ENCODE measurements at regions not wholly inside any gene's neighbourhood (a gene's known extent, or its start where the extent isn't known, plus 50 kb on each side); places are given as distances from the start of the nearest gene placed in this dataset.

- H3K9me3 ChIP-seq (replicated peaks; ENCODE audit: control insufficient read depth, insufficient read depth, low read depth, low read length), result 0 out of 2 replicates have a peak, but pooled peaks cover 3% of the 10 kb centered on the region
- in situ Hi-C loops (cut with MboI), result no loop called here
- intact Hi-C loops (cut with micrococcal nuclease), result no loop called here
- no peaks in the 10 kb centered on the region for H3K9me1 ChIP-seq (ENCODE audit: control insufficient read depth, insufficient read depth, low read length)
- no peak for ATAC-seq
- H3K27ac ChIP-seq (ENCODE audit: extremely low read depth, low read depth, low read length), result no peak overlapping the region
- FAIRE-seq, result no peak
- 0 out of 4 replicates have a peak overlapping the region, but pooled peaks of 1 of the 2 experiments have one; percentile 3 for H3K9ac ChIP-seq (ENCODE audit: insufficient read depth in 1 of 2, low read depth in 2 of 2, low read length in 2 of 2)
- no peak for DNase-seq (ENCODE audit: extremely low read depth in 1 of 4, low spot score in 3 of 4)
- H3K79me2 ChIP-seq (ENCODE audit: control insufficient read depth, insufficient read depth, low read length), result no peaks in the 10 kb centered on the region
- ChIA-PET CTCF (ENCODE audit: low intra/inter-chr PET ratio) (no interaction called here), POLR2A (interaction anchor here (0.6 to 2.1 kb wide), 4 partner anchors 8 to 521 kb away, joined by 3 to 7 read pairs (median 4); no protein-coding TSS in a partner anchor)
- H3K4me1 ChIP-seq (replicated peaks in 1 of 2; ENCODE audit: control insufficient read depth in 2 of 2, insufficient read depth in 2 of 2, low read length in 2 of 2), result peaks cover 0 to 3% of the 10 kb centered on the region in 2 experiments; a peak in 2 of 5 replicates
- WGBS (ENCODE audit: insufficient coverage, low coverage, missing lambda C conversion rate), result 54% methylated on average over 12 of the region's 12 CpGs
- no peak overlapping the region for H3K4me2 ChIP-seq (ENCODE audit: insufficient read depth, low read length)
- no peaks in the 10 kb centered on the region for H3K27me3 ChIP-seq (ENCODE audit: control insufficient read depth in 2 of 2, insufficient read depth in 2 of 2, low read length in 2 of 2)
- no peak overlapping the region for H2AFZ ChIP-seq (ENCODE audit: low read depth, low read length)
- no TSS peak for BruUV-seq (replicated peaks)
- TF ChIP-seq CHD4 (IDR thresholded peaks at IDR 0.05; ENCODE audit: insufficient read depth, insufficient replicate concordance, low read depth, low read length, poor library complexity, severe bottlenecking), result no peak
- TF ChIP-seq RHOXF2B (CRISPR knock-in tag; conservative IDR thresholded peaks at IDR 0.05), result no peak
- TF ChIP-seq PCBP1 (IDR thresholded peaks at IDR 0.05; ENCODE audit: low read depth, low read length, poor library complexity, severe bottlenecking), result no peak
- TF ChIP-seq, protein P1, sequence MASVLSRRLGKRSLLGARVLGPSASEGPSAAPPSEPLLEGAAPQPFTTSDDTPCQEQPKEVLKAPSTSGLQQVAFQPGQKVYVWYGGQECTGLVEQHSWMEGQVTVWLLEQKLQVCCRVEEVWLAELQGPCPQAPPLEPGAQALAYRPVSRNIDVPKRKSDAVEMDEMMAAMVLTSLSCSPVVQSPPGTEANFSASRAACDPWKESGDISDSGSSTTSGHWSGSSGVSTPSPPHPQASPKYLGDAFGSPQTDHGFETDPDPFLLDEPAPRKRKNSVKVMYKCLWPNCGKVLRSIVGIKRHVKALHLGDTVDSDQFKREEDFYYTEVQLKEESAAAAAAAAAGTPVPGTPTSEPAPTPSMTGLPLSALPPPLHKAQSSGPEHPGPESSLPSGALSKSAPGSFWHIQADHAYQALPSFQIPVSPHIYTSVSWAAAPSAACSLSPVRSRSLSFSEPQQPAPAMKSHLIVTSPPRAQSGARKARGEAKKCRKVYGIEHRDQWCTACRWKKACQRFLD (CRISPR knock-in tag; IDR thresholded peaks at IDR 0.05), result no peak
- no peak for TF ChIP-seq FIP1L1 (IDR thresholded peaks at IDR 0.05; ENCODE audit: low read depth, low read length, poor library complexity, severe bottlenecking)
- no peak for TF ChIP-seq DEAF1 (CRISPR knock-in tag; IDR thresholded peaks at IDR 0.05)
- no peak for TF ChIP-seq COPS2 (conservative IDR thresholded peaks at IDR 0.05)
- no peak for TF ChIP-seq EP300 (IDR thresholded peaks at IDR 0.05; ENCODE audit: low read length)
- no peak for TF ChIP-seq ZNF354B (CRISPR knock-in tag; IDR thresholded peaks at IDR 0.05)
- TF ChIP-seq TBP (optimal IDR thresholded peaks at IDR 0.05; ENCODE audit: low read depth, low read length), result no peak
- TF ChIP-seq BDP1 (IDR thresholded peaks at IDR 0.05; ENCODE audit: insufficient read depth, insufficient read length), result no peak
- TF ChIP-seq IRF9 (tag; IDR thresholded peaks at IDR 0.05), result no peak
- no peak for TF ChIP-seq RNF219 (CRISPR knock-in tag; IDR thresholded peaks at IDR 0.05)
- H3K36me3 ChIP-seq (ENCODE audit: control insufficient read depth, insufficient read depth, low read length), result no peaks in the 10 kb centered on the region
- no peak overlapping the region for H3K4me3 ChIP-seq
- no peaks in the 10 kb centered on the region for H4K20me1 ChIP-seq (replicated peaks; ENCODE audit: control insufficient read depth, insufficient read depth, low read length)
These were observed 106.4 kb downstream of the MRPL14 start for GRCh38 chr6:44020664-44021425.

All from K562 (cell line).